ENCODE measurements at regions not wholly inside any gene's neighbourhood (a gene's known extent, or its start where the extent isn't known, plus 50 kb on each side); places are given as distances from the start of the nearest gene placed in this dataset.

- TF ChIP-seq POLR2AphosphoS5 (IDR thresholded peaks at IDR 0.05) (no peak), CTCF (IDR thresholded peaks at IDR 0.05) (no peak), POLR2A (IDR thresholded peaks at IDR 0.05) (no peak)
Measured at GRCh38 chr1:60427701-60428100, 354.1 kb upstream of the C1orf87 start.

Data from breast epithelium (tissue), 3 donors.